Suprapubic skin (tissue), 3 donors: ENCODE measurements at regions not wholly inside any gene's neighbourhood (a gene's known extent, or its start where the extent isn't known, plus 50 kb on each side); places are given as distances from the start of the nearest gene placed in this dataset.

Experiments used
- EP300 ChIP-seq: sonication (generic); formaldehyde crosslinking; IDR thresholded peaks from one replicate; pipeline ENCODE4 v1.6.1; 2017; ENCODE audit warnings: antibody characterized with exemption
- POLR2A ChIP-seq, 2 donors: fragments of 450-650 bp; IDR thresholded peaks; one replicate each; pipeline ENCODE4 v1.6.1; 2017; ENCODE audit warnings: antibody characterized with exemption in 2 of 2, mild to moderate bottlenecking in 2 of 2, moderate library complexity in 2 of 2
- TF ChIP-seq, protein P1 (sequence below), 2 donors: fragments of 200-600 bp in 1 of 2; fragments of 450-650 bp in 1 of 2; sonication (generic) in 1 of 2; IDR thresholded peaks; one replicate each; pipeline ENCODE4 v1.5.1; 2016 to 2019; ENCODE audit warnings: antibody characterized with exemption in 2 of 2, mild to moderate bottlenecking in 1 of 2, moderate library complexity in 1 of 2

DNA sequence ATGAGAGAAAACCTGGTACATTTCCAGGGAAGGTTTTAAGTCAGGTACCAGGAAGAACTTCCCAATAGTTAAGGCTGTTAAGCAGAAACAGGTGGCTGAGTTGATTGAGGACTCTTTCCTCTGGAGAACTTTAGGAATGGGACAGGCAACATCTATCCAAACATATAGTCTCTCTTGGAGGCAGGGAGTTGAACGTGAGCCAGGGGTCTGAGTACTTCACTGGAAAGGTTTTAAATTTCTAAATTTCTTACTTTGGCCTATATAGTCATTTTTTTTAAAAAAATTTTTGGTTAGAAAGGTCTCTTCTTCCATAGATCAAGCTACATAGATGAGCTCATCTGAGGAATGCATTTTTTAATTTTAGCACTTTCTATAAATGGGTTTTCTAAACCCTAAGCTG lies 261.4 kb upstream of the TCF4 start:
- TF ChIP-seq POLR2A (IDR thresholded peaks at IDR 0.05): no peak
- no peak for TF ChIP-seq EP300
- TF ChIP-seq, protein P1, sequence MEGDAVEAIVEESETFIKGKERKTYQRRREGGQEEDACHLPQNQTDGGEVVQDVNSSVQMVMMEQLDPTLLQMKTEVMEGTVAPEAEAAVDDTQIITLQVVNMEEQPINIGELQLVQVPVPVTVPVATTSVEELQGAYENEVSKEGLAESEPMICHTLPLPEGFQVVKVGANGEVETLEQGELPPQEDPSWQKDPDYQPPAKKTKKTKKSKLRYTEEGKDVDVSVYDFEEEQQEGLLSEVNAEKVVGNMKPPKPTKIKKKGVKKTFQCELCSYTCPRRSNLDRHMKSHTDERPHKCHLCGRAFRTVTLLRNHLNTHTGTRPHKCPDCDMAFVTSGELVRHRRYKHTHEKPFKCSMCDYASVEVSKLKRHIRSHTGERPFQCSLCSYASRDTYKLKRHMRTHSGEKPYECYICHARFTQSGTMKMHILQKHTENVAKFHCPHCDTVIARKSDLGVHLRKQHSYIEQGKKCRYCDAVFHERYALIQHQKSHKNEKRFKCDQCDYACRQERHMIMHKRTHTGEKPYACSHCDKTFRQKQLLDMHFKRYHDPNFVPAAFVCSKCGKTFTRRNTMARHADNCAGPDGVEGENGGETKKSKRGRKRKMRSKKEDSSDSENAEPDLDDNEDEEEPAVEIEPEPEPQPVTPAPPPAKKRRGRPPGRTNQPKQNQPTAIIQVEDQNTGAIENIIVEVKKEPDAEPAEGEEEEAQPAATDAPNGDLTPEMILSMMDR (IDR thresholded peaks at IDR 0.05): no peak
